H9 (cell line): ENCODE measurements at regions not wholly inside any gene's neighbourhood (a gene's known extent, or its start where the extent isn't known, plus 50 kb on each side); places are given as distances from the start of the nearest gene placed in this dataset.

Experiments
- DNase-seq: peaks from one replicate; pipeline ENCODE4 v3.0.0-alpha.2; 2017
- H2AFZ ChIP-seq: one replicate; pipeline ENCODE4 v1.6.1; 2013; ENCODE audit warnings: mild to moderate bottlenecking, low read length, control low read depth, moderate library complexity
- H2AK5ac ChIP-seq: 2 replicates; pipeline ENCODE4 v1.6.1; 2013; ENCODE audit warnings: low read length, control low read depth, mixed read lengths; ENCODE audit not compliant: insufficient read length
- H2BK120ac ChIP-seq: one replicate; pipeline ENCODE4 v1.6.1; 2013; ENCODE audit warnings: low read depth, mild to moderate bottlenecking, low read length, control low read depth, inconsistent platforms; ENCODE audit not compliant: poor library complexity, severe bottlenecking
- H2BK12ac ChIP-seq: 2 replicates; pipeline ENCODE4 v1.6.1; 2013; ENCODE audit warnings: low read length, control low read depth, mixed read lengths, low read depth; ENCODE audit not compliant: insufficient read length
- H2BK15ac ChIP-seq: 2 replicates; pipeline ENCODE4 v1.6.1; 2013; ENCODE audit warnings: low read depth, low read length, control low read depth
- H2BK20ac ChIP-seq: one replicate; pipeline ENCODE4 v1.6.1; 2013; ENCODE audit warnings: low read depth, mild to moderate bottlenecking, low read length, control low read depth, inconsistent platforms; ENCODE audit not compliant: poor library complexity, severe bottlenecking
- H2BK5ac ChIP-seq: 2 replicates; pipeline ENCODE4 v1.6.1; 2013; ENCODE audit warnings: low read length, control low read depth, mixed read lengths; ENCODE audit not compliant: insufficient read length
- H3K14ac ChIP-seq: 2 replicates; pipeline ENCODE4 v1.6.1; 2013; ENCODE audit warnings: low read length, control low read depth; ENCODE audit not compliant: insufficient read depth
- H3K18ac ChIP-seq: 2 replicates; pipeline ENCODE4 v1.6.1; 2013; ENCODE audit warnings: low read depth, mild to moderate bottlenecking, mixed read lengths, low read length, control low read depth; ENCODE audit not compliant: insufficient read length
- H3K23ac ChIP-seq: 2 replicates; pipeline ENCODE4 v1.6.1; 2013; ENCODE audit warnings: low read length, control low read depth, mixed read lengths, low read depth; ENCODE audit not compliant: insufficient read length
- H3K23me2 ChIP-seq: 2 replicates; pipeline ENCODE4 v1.6.1; 2013; ENCODE audit warnings: low read depth, mild to moderate bottlenecking, mixed read lengths, low read length, control low read depth; ENCODE audit not compliant: insufficient read length, poor library complexity, severe bottlenecking
- H3K27ac ChIP-seq: 2 replicates; pipeline ENCODE4 v1.5.1; 2013; ENCODE audit warnings: low read length, control low read depth, mixed read lengths, low read depth; ENCODE audit not compliant: insufficient read length
- H3K27me3 ChIP-seq: 2 replicates; pipeline ENCODE4 v1.6.1; 2013; ENCODE audit warnings: low read length, control low read depth, inconsistent platforms; ENCODE audit not compliant: insufficient read depth
- H3K4ac ChIP-seq: 2 replicates; pipeline ENCODE4 v1.6.1; 2013; ENCODE audit warnings: low read depth, mild to moderate bottlenecking, control low read depth, inconsistent platforms, low read length, moderate library complexity
- H3K4me1 ChIP-seq: 2 replicates; pipeline ENCODE4 v1.6.1; 2013; ENCODE audit warnings: low read length, control low read depth, inconsistent platforms; ENCODE audit not compliant: insufficient read depth
- H3K4me2 ChIP-seq: 2 replicates; pipeline ENCODE4 v1.6.1; 2013; ENCODE audit warnings: low read length, control low read depth, mixed read lengths; ENCODE audit not compliant: insufficient read length, insufficient read depth
- H3K56ac ChIP-seq: 2 replicates; pipeline ENCODE4 v1.6.1; 2013; ENCODE audit warnings: low read depth, mild to moderate bottlenecking, mixed read lengths, low read length, control low read depth; ENCODE audit not compliant: insufficient read length
- H3K79me1 ChIP-seq: 2 replicates; pipeline ENCODE4 v1.6.1; 2013; ENCODE audit warnings: low read depth, mild to moderate bottlenecking, moderate library complexity, low read length, control low read depth, inconsistent platforms; ENCODE audit not compliant: insufficient read depth, poor library complexity, severe bottlenecking
- H3K79me2 ChIP-seq: 2 replicates; pipeline ENCODE4 v1.6.1; 2013; ENCODE audit warnings: low read length, control low read depth, inconsistent platforms; ENCODE audit not compliant: insufficient read depth
- H3K9ac ChIP-seq: 2 replicates; pipeline ENCODE4 v1.6.1; 2013; ENCODE audit warnings: low read length, control low read depth, mixed read lengths; ENCODE audit not compliant: insufficient read length; ENCODE audit errors: extremely low read depth
- H3K9me3 ChIP-seq: one replicate; pipeline ENCODE4 v1.6.1; 2013; ENCODE audit warnings: low read depth, low read length, inconsistent platforms; ENCODE audit not compliant: control insufficient read depth
- H3T11ph ChIP-seq: one replicate; pipeline ENCODE4 v1.6.1; 2013; ENCODE audit warnings: mild to moderate bottlenecking, low read length, control low read depth, inconsistent platforms
- H4K20me1 ChIP-seq: one replicate; pipeline ENCODE4 v1.6.1; 2013; ENCODE audit not compliant: control insufficient read depth, insufficient read length, insufficient read depth
- H4K5ac ChIP-seq: 2 replicates; pipeline ENCODE4 v1.6.1; 2013; ENCODE audit warnings: low read depth, mild to moderate bottlenecking, mixed read lengths, low read length, control low read depth; ENCODE audit not compliant: insufficient read length
- H4K8ac ChIP-seq: replicated peaks from 2 replicates; pipeline ENCODE4 v1.6.1; 2013; ENCODE audit warnings: low read length, control low read depth, mixed read lengths, low read depth; ENCODE audit not compliant: insufficient read length
- H4K91ac ChIP-seq: 2 replicates; pipeline ENCODE4 v1.6.1; 2013; ENCODE audit warnings: low read depth, mild to moderate bottlenecking, moderate library complexity, mixed read lengths, low read length, control low read depth; ENCODE audit not compliant: insufficient read length
- H3K27ac Mint-ChIP-seq, 3 experiments: 2 replicates in 2 of 3; 3 replicates in 1 of 3; pipeline ENCODE4 v1.8.0; 2020 to 2021; ENCODE audit warnings: mixed read lengths in 3 of 3, mild to moderate bottlenecking in 1 of 3, moderate library complexity in 1 of 3
- H3K27me3 Mint-ChIP-seq: 2 replicates; pipeline ENCODE4 v1.8.0; 2021; ENCODE audit warnings: low read depth, mild to moderate bottlenecking, moderate library complexity, mixed read lengths
- H3K36me3 Mint-ChIP-seq, 3 experiments: 2 replicates in 2 of 3; 3 replicates in 1 of 3; pipeline ENCODE4 v1.8.0; 2020 to 2021; ENCODE audit warnings: low read depth in 3 of 3, mixed read lengths in 3 of 3; ENCODE audit not compliant: insufficient read depth in 1 of 3
- H3K4me1 Mint-ChIP-seq, 2 experiments: 2 replicates each; pipeline ENCODE4 v1.8.0; 2020; ENCODE audit warnings: mixed read lengths in 2 of 2
- H3K4me3 Mint-ChIP-seq, 2 experiments: 2 replicates in 1 of 2; 3 replicates in 1 of 2; pipeline ENCODE4 v1.8.0; 2020 to 2021; ENCODE audit warnings: mild to moderate bottlenecking in 2 of 2, mixed read lengths in 2 of 2, moderate library complexity in 1 of 2
- H3K9me3 Mint-ChIP-seq, 2 experiments: 2 replicates in 1 of 2; 3 replicates in 1 of 2; pipeline ENCODE4 v1.8.0; 2020; ENCODE audit warnings: mild to moderate bottlenecking in 2 of 2, mixed read lengths in 2 of 2, moderate library complexity in 1 of 2
- CTCF ChIP-seq: fragments of 200-600 bp; sonication (generic); conservative IDR thresholded peaks from 3 replicates; pipeline ENCODE4 v1.8.0; 2021; ENCODE audit warnings: antibody characterized with exemption, mild to moderate bottlenecking
- WGBS: extraction: QIAGEN DNeasy Blood & Tissue Kit; methylation state at CpG from one replicate; pipeline ENCODE4 v1.1.7; 2013; ENCODE audit warnings: missing lambda C conversion rate, low lambda C conversion rate, mixed read lengths; ENCODE audit not compliant: insufficient read length; ENCODE audit errors: extremely low coverage; 5-methylcytosine and 5-hydroxymethylcytosine counted together

- Histone ChIP-seq H3K79me2 (no peaks in the 10 kb centered on the region), H2AK5ac (no peak overlapping the region), H3K79me1 (no peaks in the 10 kb centered on the region), H3K23me2 (no peaks in the 10 kb centered on the region), H2BK20ac (no peak overlapping the region), H2BK5ac (no peak overlapping the region), H3K14ac (no peak overlapping the region), H3K56ac (no peak overlapping the region), H3K18ac (no peak overlapping the region), H4K8ac (no peak overlapping the region), H3K4me1 (no peaks in the 10 kb centered on the region), H3K9ac (no peak overlapping the region), H3K4me2 (no peak overlapping the region), H4K5ac (no peak overlapping the region), H4K20me1 (no peaks in the 10 kb centered on the region), H2BK15ac (no peak overlapping the region), H3K4ac (no peak overlapping the region), H3K23ac (no peak overlapping the region), H2BK120ac (no peak overlapping the region), H3T11ph (no peak overlapping the region), H3K27ac (no peak overlapping the region), H3K9me3 (no peaks in the 10 kb centered on the region), H2BK12ac (no peak overlapping the region), H3K27me3 (no peaks in the 10 kb centered on the region), H2AFZ (no peak overlapping the region), H4K91ac (no peak overlapping the region)
- Mint-ChIP-seq H3K4me1 (peaks cover 9 to 11% of the 10 kb centered on the region in 2 experiments), H3K27ac (no peak overlapping the region), H3K36me3 (peaks cover 0 to 5% (median 2%) of the 10 kb centered on the region in 3 experiments; a peak in 3 of 7 replicates), H3K4me3 (no peak overlapping the region), H3K9me3 (no peaks in the 10 kb centered on the region), H3K27me3 (no peaks in the 10 kb centered on the region)
- TF ChIP-seq CTCF = no peak
- DNase-seq = no peak
- no CpG with 5 or more reads among the region's 7 CpGs for WGBS
These were observed 154.3 kb downstream of the VRK1 start for GRCh38 chr14:96951511-96951910.
